ENCODE measurements at regions not wholly inside any gene's neighbourhood (a gene's known extent, or its start where the extent isn't known, plus 50 kb on each side); places are given as distances from the start of the nearest gene placed in this dataset.

GRCh38 chr3:164155400-164155799 lies 922.9 kb downstream of the SI start:
- no peak for TF ChIP-seq FOXM1 (IDR thresholded peaks at IDR 0.05; ENCODE audit: low read depth)
- TF ChIP-seq TCF12 (IDR thresholded peaks at IDR 0.05) = no peak
- TF ChIP-seq REST (IDR thresholded peaks at IDR 0.05; ENCODE audit: low read depth, low read length) = no peak
- TF ChIP-seq CHD2 (IDR thresholded peaks at IDR 0.05; ENCODE audit: low read length, partially characterized antibody) = no peak
- TF ChIP-seq CTCF (IDR thresholded peaks at IDR 0.05) = no peak
- TF ChIP-seq GABPA (IDR thresholded peaks at IDR 0.05; ENCODE audit: low read depth) = no peak
- no peak for TF ChIP-seq EZH2phosphoT487 (IDR thresholded peaks at IDR 0.05; ENCODE audit: borderline replicate concordance, low read depth)
- TF ChIP-seq TAF1 (IDR thresholded peaks at IDR 0.05; ENCODE audit: borderline replicate concordance, low read depth, low read length) = no peak
- TF ChIP-seq SMC3 (IDR thresholded peaks at IDR 0.05; ENCODE audit: low read depth, low read length) = no peak
- TF ChIP-seq USF1 (IDR thresholded peaks at IDR 0.05; ENCODE audit: borderline replicate concordance, low read depth) = no peak
- no peak for TF ChIP-seq YY1 (IDR thresholded peaks at IDR 0.05; ENCODE audit: low read depth)
- TF ChIP-seq MAX (IDR thresholded peaks at IDR 0.05; ENCODE audit: low read depth) = no peak

Measured in SK-N-SH (cell line).